Neural cell (in vitro differentiated cells): ENCODE measurements at regions not wholly inside any gene's neighbourhood (a gene's known extent, or its start where the extent isn't known, plus 50 kb on each side); places are given as distances from the start of the nearest gene placed in this dataset.

Source experiments
- CTCF ChIP-seq: fragments of 450-650 bp; IDR thresholded peaks from 2 replicates; pipeline ENCODE4 v1.5.1; 2014; ENCODE audit warnings: antibody characterized with exemption, mild to moderate bottlenecking, moderate library complexity; ENCODE audit not compliant: poor library complexity, severe bottlenecking
- EP300 ChIP-seq: fragments of 450-650 bp; conservative IDR thresholded peaks from 2 replicates; pipeline ENCODE4 v1.6.1; 2014; ENCODE audit warnings: antibody characterized with exemption, mild to moderate bottlenecking, moderate library complexity; ENCODE audit not compliant: poor library complexity, severe bottlenecking
- TAF1 ChIP-seq: IDR thresholded peaks from 2 replicates; pipeline ENCODE4 v1.6.1; 2012; ENCODE audit warnings: low read depth

- TF ChIP-seq CTCF = no peak
- TF ChIP-seq TAF1 = no peak
- TF ChIP-seq EP300 = no peak
Measured at GRCh38 chr3:11933529-11933928, 70.7 kb upstream of the SYN2 start.
